AG04450 (cell line): ENCODE measurements at regions not wholly inside any gene's neighbourhood (a gene's known extent, or its start where the extent isn't known, plus 50 kb on each side); places are given as distances from the start of the nearest gene placed in this dataset.
"Not testable (repeated sequence)": the region's sequence is repeated elsewhere in the genome, so short reads cannot be mapped to it uniquely, and the experiment has no call there.

Source experiments
- CTCF ChIA-PET: fragments of 300-600, 350-600 bp; formaldehyde crosslinking; extraction: SDS; loops from one replicate; lab custom pipeline; 2022; ENCODE audit warnings: antibody characterized with exemption, inconsistent platforms; lab: Charles Lee
- POLR2A ChIA-PET: fragments of 350-600 bp; formaldehyde crosslinking; extraction: SDS; loops from one replicate; lab custom pipeline; 2021; ENCODE audit warnings: antibody characterized with exemption, inconsistent platforms; lab: Yijun Ruan, JAX
- DNase-seq: peaks from one replicate; pipeline ENCODE4 v3.0.0-alpha.2; 2011; ENCODE audit warnings: low read depth, low spot score
- H3K27ac ChIP-seq: one replicate; pipeline ENCODE4 v1.5.1; 2012; ENCODE audit warnings: low read depth, low read length, control low read depth
- H3K27me3 ChIP-seq: one replicate; pipeline ENCODE4 v1.6.0; 2012; ENCODE audit warnings: low read length; ENCODE audit not compliant: control insufficient read depth, insufficient read depth
- H3K4me3 ChIP-seq: 2 replicates; pipeline ENCODE4 v1.5.1; 2011; ENCODE audit warnings: mild to moderate bottlenecking, low read depth, low read length, control low read depth
- H3K9me3 ChIP-seq: 2 replicates; pipeline ENCODE4 v1.5.1; 2012; ENCODE audit warnings: low read length; ENCODE audit not compliant: control insufficient read depth, insufficient read depth
- TF ChIP-seq, protein P1 (sequence below): IDR thresholded peaks from 2 replicates; pipeline ENCODE4 v1.5.1; 2011; ENCODE audit warnings: low read depth, low read length, control low read depth, inconsistent platforms

DNA sequence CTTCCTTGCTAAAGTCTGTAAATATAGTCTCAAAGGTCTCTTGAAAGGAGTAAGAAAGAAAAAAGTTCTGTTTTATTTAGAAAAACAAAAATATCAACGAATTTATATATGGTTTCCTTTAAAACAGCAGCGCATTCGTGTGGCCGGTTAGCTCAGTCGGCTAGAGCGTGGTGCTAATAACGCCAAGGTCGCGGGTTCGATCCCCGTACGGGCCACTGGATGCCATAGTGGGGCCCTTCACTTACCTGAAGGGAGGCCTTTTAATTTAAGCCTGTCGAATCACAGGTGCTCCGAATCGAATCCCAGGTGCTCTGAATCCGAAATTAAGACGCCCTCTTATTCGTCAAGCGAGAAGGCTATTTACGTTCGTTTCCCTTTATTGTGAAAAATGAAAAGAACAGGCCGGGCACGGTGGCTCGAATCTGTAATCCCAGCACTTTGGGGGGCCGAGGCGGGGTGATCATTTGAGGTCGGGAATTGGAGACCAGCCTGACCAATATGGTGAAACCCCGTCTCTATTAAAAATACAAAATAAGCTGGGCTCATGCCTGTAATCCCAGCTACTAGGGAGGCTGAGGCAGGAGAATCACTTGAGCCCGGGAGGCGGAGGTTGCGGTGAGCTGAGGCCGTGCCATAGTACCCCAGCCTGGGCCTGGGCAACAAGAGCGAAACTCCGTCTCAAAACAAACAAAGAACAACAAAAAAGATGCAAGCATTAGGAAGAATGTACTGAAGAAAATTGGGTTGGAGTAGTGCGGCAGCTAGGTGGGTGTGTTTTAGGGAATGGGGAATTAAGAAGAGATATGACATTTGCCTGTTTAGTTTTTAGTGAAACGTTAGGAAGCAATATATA lies 195.8 kb upstream of the ZNF184 start:
- ChIA-PET CTCF (no interaction called here), POLR2A (no interaction called here)
- DNase-seq: no peak
- no peak overlapping the region for H3K27ac ChIP-seq
- no peak overlapping the region for H3K4me3 ChIP-seq
- peaks cover 7% of the 10 kb centered on the region for H3K27me3 ChIP-seq
- TF ChIP-seq, protein P1, sequence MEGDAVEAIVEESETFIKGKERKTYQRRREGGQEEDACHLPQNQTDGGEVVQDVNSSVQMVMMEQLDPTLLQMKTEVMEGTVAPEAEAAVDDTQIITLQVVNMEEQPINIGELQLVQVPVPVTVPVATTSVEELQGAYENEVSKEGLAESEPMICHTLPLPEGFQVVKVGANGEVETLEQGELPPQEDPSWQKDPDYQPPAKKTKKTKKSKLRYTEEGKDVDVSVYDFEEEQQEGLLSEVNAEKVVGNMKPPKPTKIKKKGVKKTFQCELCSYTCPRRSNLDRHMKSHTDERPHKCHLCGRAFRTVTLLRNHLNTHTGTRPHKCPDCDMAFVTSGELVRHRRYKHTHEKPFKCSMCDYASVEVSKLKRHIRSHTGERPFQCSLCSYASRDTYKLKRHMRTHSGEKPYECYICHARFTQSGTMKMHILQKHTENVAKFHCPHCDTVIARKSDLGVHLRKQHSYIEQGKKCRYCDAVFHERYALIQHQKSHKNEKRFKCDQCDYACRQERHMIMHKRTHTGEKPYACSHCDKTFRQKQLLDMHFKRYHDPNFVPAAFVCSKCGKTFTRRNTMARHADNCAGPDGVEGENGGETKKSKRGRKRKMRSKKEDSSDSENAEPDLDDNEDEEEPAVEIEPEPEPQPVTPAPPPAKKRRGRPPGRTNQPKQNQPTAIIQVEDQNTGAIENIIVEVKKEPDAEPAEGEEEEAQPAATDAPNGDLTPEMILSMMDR: no peak
- H3K9me3 ChIP-seq: no peaks in the 10 kb centered on the region; the same call in 1 of the 2 replicates

DNA sequence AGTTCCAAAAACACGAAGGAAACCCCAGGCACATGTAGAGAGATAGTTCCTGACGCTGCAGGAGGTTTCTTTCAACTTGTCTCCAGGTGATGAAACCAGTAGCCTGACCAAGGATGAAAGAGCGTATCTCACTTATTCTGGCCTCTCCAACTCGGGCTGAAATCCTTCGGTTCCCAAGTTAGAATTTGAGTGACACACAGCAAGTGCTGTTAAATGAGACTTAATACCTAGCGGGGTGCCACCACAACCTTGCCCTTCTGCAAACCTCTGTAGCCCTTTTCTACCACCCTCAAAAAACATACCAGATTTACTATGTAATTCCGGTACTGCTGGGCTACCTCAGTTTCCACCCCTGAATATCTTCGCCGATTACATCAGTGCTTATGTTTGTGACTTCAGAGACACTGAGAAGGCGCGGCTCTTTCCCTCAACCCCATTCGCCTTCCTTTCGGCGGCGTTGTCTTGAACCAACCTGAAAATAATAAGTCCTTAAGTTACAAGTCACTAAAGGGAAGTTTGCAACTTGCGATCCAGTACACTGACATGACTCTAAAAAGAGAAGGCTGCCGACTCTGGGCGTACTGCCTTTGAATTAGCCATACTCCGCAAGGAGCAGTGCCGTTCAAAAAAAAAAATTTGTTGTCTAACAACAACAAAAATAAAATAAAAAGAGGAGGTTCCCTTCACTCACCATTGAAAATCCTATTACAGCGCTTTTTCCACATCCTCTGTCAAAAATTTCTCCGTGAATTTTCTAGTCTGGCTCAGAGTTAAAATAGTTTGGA lies 194.9 kb upstream of the ZNF184 start:
- no peak for DNase-seq
- ChIA-PET POLR2A (no interaction called here), CTCF (no interaction called here)
- H3K9me3 ChIP-seq: peaks cover 5% of the 10 kb centered on the region; the same call in 1 of the 2 replicates
- TF ChIP-seq, protein P1: no peak
- H3K27me3 ChIP-seq: peaks cover 7% of the 10 kb centered on the region
- no peak overlapping the region for H3K27ac ChIP-seq
- peak overlapping the region; percentile 38 for H3K4me3 ChIP-seq

DNA sequence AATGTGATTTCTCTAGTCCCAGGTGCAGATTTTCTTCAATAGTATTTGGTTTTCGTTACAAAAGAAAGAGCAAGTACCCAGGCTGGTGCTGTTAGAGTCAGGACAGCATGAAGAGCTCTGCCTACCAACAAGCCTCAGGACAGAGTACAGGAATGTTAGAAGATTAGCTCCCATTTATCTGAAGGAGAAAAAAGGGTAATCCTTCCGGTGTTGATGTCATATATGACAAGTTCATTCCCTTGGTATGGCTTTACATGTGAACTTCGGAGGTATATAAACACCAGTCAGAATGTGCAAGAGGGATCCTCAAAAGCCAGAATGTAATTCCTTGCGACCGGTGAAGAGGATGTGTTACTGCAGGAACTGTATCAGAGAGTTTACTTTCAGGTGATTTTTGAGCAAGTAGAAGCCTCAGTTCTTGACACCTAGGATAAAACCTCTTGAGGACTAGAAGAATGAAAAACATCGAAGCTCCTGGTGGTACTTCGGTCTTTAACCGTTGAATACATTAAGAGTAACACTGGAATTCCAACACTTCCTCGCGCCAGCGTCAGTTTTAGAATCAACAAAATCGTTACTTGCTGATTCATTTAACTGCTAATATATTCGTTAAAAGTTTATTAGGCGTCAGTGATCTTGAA lies 194.2 kb upstream of the ZNF184 start:
- Histone ChIP-seq H3K9me3 (peaks cover 5% of the 10 kb centered on the region; the same call in 1 of the 2 replicates), H3K27ac (no peak overlapping the region), H3K27me3 (peaks cover 7% of the 10 kb centered on the region), H3K4me3 (no peak overlapping the region)
- ChIA-PET POLR2A (no interaction called here), CTCF (no interaction called here)
- TF ChIP-seq, protein P1: no peak
- no peak for DNase-seq

DNA sequence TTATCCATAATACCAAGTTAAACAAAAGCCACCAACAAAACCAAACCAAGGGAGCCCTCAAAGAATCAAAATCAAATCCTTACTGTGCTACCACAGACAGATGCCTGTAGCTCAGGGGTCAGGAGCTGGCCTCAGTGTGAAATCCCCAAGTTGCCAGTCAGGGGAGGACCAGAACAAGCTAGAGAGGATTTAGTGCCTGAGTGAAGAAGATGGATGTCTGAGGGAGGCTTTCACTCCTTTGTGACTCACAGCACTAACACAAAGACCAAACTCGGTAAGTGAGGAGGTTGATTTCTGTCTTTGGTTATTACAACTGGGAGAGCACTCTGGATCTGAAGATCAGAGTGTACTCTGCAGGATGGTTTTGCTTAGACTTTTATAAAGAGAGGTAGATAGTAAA lies 189.9 kb upstream of the ZNF184 start:
- Histone ChIP-seq H3K27ac (no peak overlapping the region), H3K4me3 (no peak overlapping the region), H3K9me3 (peaks cover 9% of the 10 kb centered on the region; the same call in 1 of the 2 replicates), H3K27me3 (peaks cover 6% of the 10 kb centered on the region)
- CTCF ChIA-PET: no interaction called here
- POLR2A ChIA-PET: no interaction called here
- TF ChIP-seq, protein P1: no peak
- no peak for DNase-seq

DNA sequence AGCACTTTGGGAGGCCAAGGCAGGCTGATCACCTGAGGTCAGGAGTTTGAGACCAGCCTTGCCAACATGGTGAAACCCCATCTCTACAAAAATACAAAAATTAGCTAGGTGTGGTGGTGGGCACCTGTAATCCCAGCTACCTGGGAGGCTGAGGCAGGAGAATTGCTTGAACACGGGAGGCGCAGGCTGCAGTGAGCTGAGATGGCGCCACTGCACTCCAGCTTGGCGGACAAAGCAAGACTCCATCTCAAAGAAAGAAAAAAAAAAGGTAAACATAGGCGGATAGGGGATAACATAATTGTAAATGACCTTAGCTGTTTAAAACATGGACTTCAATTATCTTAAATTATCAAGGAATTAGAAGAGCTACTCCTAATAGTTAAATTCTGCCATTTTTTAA lies 189.3 kb upstream of the ZNF184 start:
- H3K9me3 ChIP-seq, H3K4me3 ChIP-seq, POLR2A ChIA-PET, DNase-seq, CTCF ChIA-PET, H3K27ac ChIP-seq, H3K27me3 ChIP-seq: not testable (repeated sequence)

DNA sequence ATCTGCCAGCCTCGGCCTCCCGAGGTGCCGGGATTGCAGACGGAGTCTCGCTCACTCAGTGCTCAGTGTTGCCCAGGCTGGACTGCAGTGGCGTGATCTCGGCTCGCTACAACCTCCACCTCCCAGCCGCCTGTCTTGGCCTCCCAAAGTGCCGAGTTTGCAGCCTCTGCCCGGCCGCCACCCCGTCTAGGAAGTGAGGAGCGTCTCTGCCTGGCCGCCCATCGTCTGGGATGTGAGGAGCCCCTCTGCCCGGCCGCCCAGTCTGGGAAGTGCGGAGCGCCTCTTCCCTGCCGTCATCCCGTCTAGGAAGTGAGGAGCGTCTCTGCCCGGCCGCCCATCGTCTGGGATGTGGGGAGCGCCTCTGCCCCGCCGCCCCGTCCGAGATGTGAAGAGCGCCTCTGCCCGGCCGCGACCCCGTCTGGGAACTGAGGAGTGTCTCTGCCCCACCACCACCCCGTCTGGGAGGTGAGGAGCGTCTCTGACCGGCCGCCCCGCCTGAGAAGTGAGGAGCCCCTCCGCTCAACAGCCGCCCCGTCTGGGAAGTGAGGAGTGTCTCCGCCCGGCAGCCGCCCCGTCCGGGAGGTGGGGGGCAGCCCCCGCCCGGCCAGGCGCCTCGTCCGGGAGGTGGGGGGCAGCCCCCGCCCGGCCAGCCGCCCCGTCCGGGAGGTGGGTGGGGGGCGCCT lies 180.4 kb upstream of the ZNF184 start:
- CTCF ChIA-PET, H3K4me3 ChIP-seq, DNase-seq, H3K9me3 ChIP-seq, H3K27me3 ChIP-seq, POLR2A ChIA-PET, H3K27ac ChIP-seq: not testable (repeated sequence)
